ENCODE measurements at regions not wholly inside any gene's neighbourhood (a gene's known extent, or its start where the extent isn't known, plus 50 kb on each side); places are given as distances from the start of the nearest gene placed in this dataset.

DNA sequence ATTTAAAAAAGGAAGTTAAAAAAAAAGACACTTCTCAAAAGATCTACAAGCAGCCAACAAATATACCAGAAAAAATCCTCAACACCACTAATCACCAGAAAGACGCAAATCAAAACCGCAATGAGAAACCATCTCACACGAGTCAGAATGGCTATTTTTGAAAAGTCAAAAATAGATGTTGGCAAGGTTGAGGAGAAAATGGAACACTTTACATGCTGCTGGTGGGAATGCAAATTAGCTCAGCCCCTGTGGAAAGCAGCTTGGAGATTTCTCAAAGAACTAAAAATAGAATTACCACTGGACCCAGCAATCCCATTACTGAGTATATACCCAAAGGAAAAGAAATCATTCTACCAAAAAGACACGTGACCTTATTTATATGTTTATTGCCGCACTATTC lies 574.7 kb upstream of the ADAMTS9 start:
- TF ChIP-seq ZNF274 (IDR thresholded peaks at IDR 0.05; ENCODE audit: insufficient read depth, insufficient read length) (no peak), KDM1A (IDR thresholded peaks at IDR 0.05; ENCODE audit: borderline replicate concordance) (no peak), BACH1 (IDR thresholded peaks at IDR 0.05; ENCODE audit: borderline replicate concordance) (no peak), RBBP5 (conservative IDR thresholded peaks at IDR 0.05) (no peak), TCF3 (IDR thresholded peaks at IDR 0.05; ENCODE audit: borderline replicate concordance, insufficient read depth, low read depth, low read length) (no peak), SP1 (IDR thresholded peaks at IDR 0.05; ENCODE audit: low read depth, low read length) (no peak), TCF12 (IDR thresholded peaks at IDR 0.05; ENCODE audit: low read depth, low read length) (no peak), GATAD2B (conservative IDR thresholded peaks at IDR 0.05; ENCODE audit: low read depth) (no peak), IRF4 (IDR thresholded peaks at IDR 0.05; ENCODE audit: low read depth, low read length) (no peak), EP300 (IDR thresholded peaks at IDR 0.05; ENCODE audit: borderline replicate concordance in 1 of 2, control insufficient read depth in 1 of 2, low read depth in 2 of 2, low read length in 2 of 2) (no peak), PML (IDR thresholded peaks at IDR 0.05; ENCODE audit: low read length) (no peak), CTCF (IDR thresholded peaks at IDR 0.05 in 2 of 3, conservative IDR thresholded peaks at IDR 0.05 in 1 of 3; ENCODE audit: control insufficient read depth in 2 of 3, extremely low read depth in 1 of 3, insufficient read depth in 1 of 3, low read depth in 3 of 3, low read length in 3 of 3) (no peak), BHLHE40 (IDR thresholded peaks at IDR 0.05; ENCODE audit: borderline replicate concordance in 1 of 2, low read depth in 2 of 2, low read length in 1 of 2) (no peak), SIN3A (IDR thresholded peaks at IDR 0.05; ENCODE audit: low read depth, low read length) (no peak)
- TF ChIP-seq, protein P1, sequence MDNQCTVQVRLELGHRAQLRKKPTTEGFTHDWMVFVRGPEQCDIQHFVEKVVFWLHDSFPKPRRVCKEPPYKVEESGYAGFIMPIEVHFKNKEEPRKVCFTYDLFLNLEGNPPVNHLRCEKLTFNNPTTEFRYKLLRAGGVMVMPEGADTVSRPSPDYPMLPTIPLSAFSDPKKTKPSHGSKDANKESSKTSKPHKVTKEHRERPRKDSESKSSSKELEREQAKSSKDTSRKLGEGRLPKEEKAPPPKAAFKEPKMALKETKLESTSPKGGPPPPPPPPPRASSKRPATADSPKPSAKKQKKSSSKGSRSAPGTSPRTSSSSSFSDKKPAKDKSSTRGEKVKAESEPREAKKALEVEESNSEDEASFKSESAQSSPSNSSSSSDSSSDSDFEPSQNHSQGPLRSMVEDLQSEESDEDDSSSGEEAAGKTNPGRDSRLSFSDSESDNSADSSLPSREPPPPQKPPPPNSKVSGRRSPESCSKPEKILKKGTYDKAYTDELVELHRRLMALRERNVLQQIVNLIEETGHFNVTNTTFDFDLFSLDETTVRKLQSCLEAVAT (IDR thresholded peaks at IDR 0.05): no peak
- 51% methylated on average over 5 of the region's 5 CpGs for WGBS (ENCODE audit: insufficient coverage, insufficient replicate concordance, low lambda C conversion rate, missing lambda C conversion rate)
- in situ Hi-C loops (cut with MboI): no loop called here
- Histone ChIP-seq H3K4me3 (no peak overlapping the region), H3K27ac (ENCODE audit: control insufficient read depth, insufficient read depth) (no peak overlapping the region), H3K79me2 (ENCODE audit: control insufficient read depth, insufficient read depth, low read length) (no peaks in the 10 kb centered on the region), H3K9me3 (replicated peaks; ENCODE audit: control insufficient read depth, insufficient read depth, low read length) (no peaks in the 10 kb centered on the region), H3K4me1 (ENCODE audit: control insufficient read depth, insufficient read depth, low read length) (no peaks in the 10 kb centered on the region), H3K27me3 (replicated peaks in 1 of 2; ENCODE audit: control insufficient read depth in 2 of 2, insufficient read depth in 2 of 2, low read length in 1 of 2) (no peaks in the 10 kb centered on the region), H3K4me2 (ENCODE audit: control insufficient read depth, insufficient read depth) (no peak overlapping the region), H4K20me1 (ENCODE audit: control insufficient read depth, insufficient read depth) (no peaks in the 10 kb centered on the region), H2AFZ (ENCODE audit: control insufficient read depth, low read depth, low read length) (no peak overlapping the region), H3K36me3 (ENCODE audit: control insufficient read depth in 2 of 2, insufficient read depth in 2 of 2, low read length in 1 of 2) (no peaks in the 10 kb centered on the region), H3K9ac (ENCODE audit: control insufficient read depth, insufficient read depth, low read length) (no peak overlapping the region)
- ChIA-PET POLR2A (no interaction called here), SMC1A (ENCODE audit: uncharacterized antibody, unreplicated experiment) (no interaction called here), CTCF (no interaction called here), RAD21 (ENCODE audit: unreplicated experiment) (no interaction called here)
- DNase-seq (ENCODE audit: low read depth, low spot score) (no peak), ATAC-seq (no peak), FAIRE-seq (no peak)
- no TSS peak for BruUV-seq (replicated peaks)
- intact Hi-C loops (cut with micrococcal nuclease; ENCODE audit: unreplicated experiment): no loop called here

Measured in GM12878 (cell line).